Natural killer cell (primary cell): ENCODE measurements at regions not wholly inside any gene's neighbourhood (a gene's known extent, or its start where the extent isn't known, plus 50 kb on each side); places are given as distances from the start of the nearest gene placed in this dataset.

Experiments
- ATAC-seq, 3 donors: fragments of 150-1000 bp in 2 of 3; fragments of 200-7000 bp in 1 of 3; cut with Tn5 transposase; 1 replicate in 1 of 3; 2 replicates in 2 of 3; pipeline ENCODE4 v1.10.0; 2021; ENCODE audit warnings: mild to moderate bottlenecking in 2 of 3, moderate library complexity in 2 of 3
- DNase-seq, 2 donors: peaks; one replicate each; pipeline versions ENCODE4 v3.0.0 to v3.0.0-alpha.2; 2013 to 2021; ENCODE audit warnings: mixed read lengths in 1 of 2
- H3K27ac ChIP-seq: one replicate; pipeline ENCODE4 v1.5.1; 2013; ENCODE audit warnings: mild to moderate bottlenecking, low read length
- H3K27me3 ChIP-seq: one replicate; pipeline ENCODE4 v1.6.1; 2013; ENCODE audit warnings: low read length; ENCODE audit not compliant: control insufficient read depth, insufficient read depth
- H3K36me3 ChIP-seq: one replicate; pipeline ENCODE4 v1.6.1; 2013; ENCODE audit warnings: low read length; ENCODE audit not compliant: control insufficient read depth, insufficient read depth
- H3K4me1 ChIP-seq: one replicate; pipeline ENCODE4 v1.6.1; 2013; ENCODE audit warnings: low read length; ENCODE audit not compliant: control insufficient read depth, insufficient read depth
- H3K4me3 ChIP-seq: one replicate; pipeline ENCODE4 v1.5.1; 2013; ENCODE audit warnings: low read length
- H3K9me3 ChIP-seq: one replicate; pipeline ENCODE4 v1.6.1; 2013; ENCODE audit warnings: low read length; ENCODE audit not compliant: control insufficient read depth, insufficient read depth
- H3K27ac Mint-ChIP-seq, 2 donors: one replicate each; pipeline ENCODE4 v1.8.0; 2022; ENCODE audit warnings: mild to moderate bottlenecking in 2 of 2, mixed read lengths in 2 of 2, moderate library complexity in 1 of 2
- H3K27me3 Mint-ChIP-seq, 2 donors: one replicate each; pipeline ENCODE4 v1.8.0; 2022; ENCODE audit warnings: low read depth in 2 of 2, mixed read lengths in 2 of 2
- H3K36me3 Mint-ChIP-seq: one replicate; pipeline ENCODE4 v1.8.0; 2022; ENCODE audit warnings: mixed read lengths
- H3K4me1 Mint-ChIP-seq, 2 donors: one replicate each; pipeline ENCODE4 v1.8.0; 2022; ENCODE audit warnings: mixed read lengths in 2 of 2
- H3K4me3 Mint-ChIP-seq: one replicate; pipeline ENCODE4 v1.8.0; 2022; ENCODE audit warnings: mild to moderate bottlenecking, moderate library complexity, mixed read lengths
- H3K9me3 Mint-ChIP-seq, 2 donors: one replicate each; pipeline ENCODE4 v1.8.0; 2022; ENCODE audit warnings: mixed read lengths in 2 of 2
- WGBS: methylation state at CpG from one replicate; pipeline ENCODE4 v1.1.7; 2013; ENCODE audit warnings: missing lambda C conversion rate; ENCODE audit not compliant: insufficient coverage; 5-methylcytosine and 5-hydroxymethylcytosine counted together
- intact Hi-C: fragments of 100-400 bp; cut with micrococcal nuclease; formaldehyde crosslinking; loops from one replicate; pipeline ENCODE4 v1.14.2; 2022
- TF ChIP-seq, protein P1 (sequence below): fragments of 200-600 bp; IDR thresholded peaks from one replicate; pipeline ENCODE4 v1.8.0; 2022; ENCODE audit warnings: antibody characterized with exemption

DNA sequence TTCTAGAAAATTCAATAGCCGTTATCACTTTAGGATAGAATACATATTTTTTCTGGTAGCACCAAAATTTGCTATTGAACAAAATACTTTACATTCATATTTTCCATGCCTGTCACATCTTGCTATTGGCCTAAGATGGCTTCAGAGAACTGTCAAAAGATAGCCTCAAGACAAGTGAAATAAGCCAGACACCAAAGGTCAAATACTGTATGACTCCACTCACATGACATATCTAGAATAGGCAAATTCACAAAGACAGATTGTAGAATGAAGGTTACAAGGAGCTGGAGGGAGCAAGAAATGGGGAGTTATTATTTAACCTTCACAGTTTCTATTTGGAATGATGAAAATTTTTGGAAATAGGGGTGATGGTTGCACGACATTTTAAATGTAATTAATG lies 223.7 kb upstream of the ZC3H12C start:
- Mint-ChIP-seq H3K27me3 (peaks cover 0 to 2% of the 10 kb centered on the region in 2 donors), H3K4me1 (no peaks in the 10 kb centered on the region), H3K27ac (no peak overlapping the region), H3K9me3 (peaks cover 7 to 10% of the 10 kb centered on the region in 2 donors), H3K36me3 (no peaks in the 10 kb centered on the region), H3K4me3 (no peak overlapping the region)
- 100% methylated on average over 1 of the region's 2 CpGs for WGBS
- ATAC-seq = no peak
- DNase-seq = no peak
- Histone ChIP-seq H3K4me3 (no peak overlapping the region), H3K27ac (no peak overlapping the region), H3K9me3 (no peaks in the 10 kb centered on the region), H3K27me3 (no peaks in the 10 kb centered on the region), H3K4me1 (no peaks in the 10 kb centered on the region), H3K36me3 (no peaks in the 10 kb centered on the region)
- intact Hi-C loops = no loop called here
- TF ChIP-seq, protein P1, sequence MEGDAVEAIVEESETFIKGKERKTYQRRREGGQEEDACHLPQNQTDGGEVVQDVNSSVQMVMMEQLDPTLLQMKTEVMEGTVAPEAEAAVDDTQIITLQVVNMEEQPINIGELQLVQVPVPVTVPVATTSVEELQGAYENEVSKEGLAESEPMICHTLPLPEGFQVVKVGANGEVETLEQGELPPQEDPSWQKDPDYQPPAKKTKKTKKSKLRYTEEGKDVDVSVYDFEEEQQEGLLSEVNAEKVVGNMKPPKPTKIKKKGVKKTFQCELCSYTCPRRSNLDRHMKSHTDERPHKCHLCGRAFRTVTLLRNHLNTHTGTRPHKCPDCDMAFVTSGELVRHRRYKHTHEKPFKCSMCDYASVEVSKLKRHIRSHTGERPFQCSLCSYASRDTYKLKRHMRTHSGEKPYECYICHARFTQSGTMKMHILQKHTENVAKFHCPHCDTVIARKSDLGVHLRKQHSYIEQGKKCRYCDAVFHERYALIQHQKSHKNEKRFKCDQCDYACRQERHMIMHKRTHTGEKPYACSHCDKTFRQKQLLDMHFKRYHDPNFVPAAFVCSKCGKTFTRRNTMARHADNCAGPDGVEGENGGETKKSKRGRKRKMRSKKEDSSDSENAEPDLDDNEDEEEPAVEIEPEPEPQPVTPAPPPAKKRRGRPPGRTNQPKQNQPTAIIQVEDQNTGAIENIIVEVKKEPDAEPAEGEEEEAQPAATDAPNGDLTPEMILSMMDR = no peak

DNA sequence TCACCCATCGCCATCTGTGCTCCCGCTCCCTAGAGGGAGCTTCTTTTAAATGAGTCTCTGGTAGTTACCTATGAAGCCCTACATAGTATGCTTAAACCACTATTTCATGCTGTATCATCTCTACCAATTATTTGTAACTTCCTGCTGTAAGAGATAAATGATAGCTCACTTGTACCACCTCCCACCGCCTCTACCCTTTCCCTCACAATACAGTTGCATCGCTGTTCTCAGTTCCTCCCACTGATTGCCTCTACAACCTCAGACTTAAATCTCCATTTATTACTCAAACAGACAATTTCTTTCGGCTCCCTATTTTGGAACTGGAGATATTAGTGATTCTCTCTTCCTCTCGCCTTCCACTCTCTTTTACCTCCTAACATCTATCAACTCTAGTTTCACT lies 222.9 kb upstream of the ZC3H12C start:
- TF ChIP-seq, protein P1 = no peak
- Mint-ChIP-seq H3K9me3 (peaks cover 7 to 10% of the 10 kb centered on the region in 2 donors), H3K4me1 (no peaks in the 10 kb centered on the region)

DNA sequence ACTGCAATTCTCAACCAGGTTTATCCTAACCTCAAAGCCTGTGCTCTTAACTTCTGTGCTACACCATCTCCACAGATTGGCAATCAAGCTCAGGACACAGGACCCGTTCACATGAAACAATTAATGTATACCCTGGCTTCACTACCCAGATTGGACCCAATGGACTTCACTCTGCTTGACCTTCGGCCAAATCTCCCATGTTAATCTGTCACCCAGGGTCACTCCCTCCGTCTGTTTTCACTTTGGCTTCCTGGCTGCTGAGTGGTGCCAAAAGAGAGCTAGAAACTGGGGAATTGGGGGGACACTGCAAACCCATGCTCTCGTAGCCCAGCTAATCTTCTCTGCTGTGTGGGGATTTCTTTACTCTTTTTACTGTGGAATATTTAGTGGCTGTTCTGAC lies 216.1 kb upstream of the ZC3H12C start:
- no peaks in the 10 kb centered on the region for H3K4me1 ChIP-seq
- WGBS = 79% methylated on average over 3 of the region's 4 CpGs
- H3K4me3 Mint-ChIP-seq = no peak overlapping the region
- DNase-seq (no peak), ATAC-seq (no peak)
- H3K27me3 ChIP-seq = no peaks in the 10 kb centered on the region
- no peak overlapping the region for H3K4me3 ChIP-seq
- H3K9me3 ChIP-seq = no peaks in the 10 kb centered on the region
- H3K36me3 ChIP-seq = no peaks in the 10 kb centered on the region
- H3K27ac ChIP-seq = no peak overlapping the region
- no peaks in the 10 kb centered on the region for H3K4me1 Mint-ChIP-seq
- no peaks in the 10 kb centered on the region for H3K27me3 Mint-ChIP-seq
- no peak overlapping the region for H3K27ac Mint-ChIP-seq
- no peaks in the 10 kb centered on the region for H3K36me3 Mint-ChIP-seq
- TF ChIP-seq, protein P1 = no peak
- peaks cover 2 to 3% of the 10 kb centered on the region in 2 donors for H3K9me3 Mint-ChIP-seq
- intact Hi-C loops = no loop called here

More for the DNA sequence above, 222.9 kb upstream of the ZC3H12C start:
- H3K27ac ChIP-seq = no peak overlapping the region
- ATAC-seq (no peak), DNase-seq (no peak)
- no peak overlapping the region for H3K27ac Mint-ChIP-seq
- peaks cover 0 to 2% of the 10 kb centered on the region in 2 donors for H3K27me3 Mint-ChIP-seq
- no peaks in the 10 kb centered on the region for H3K36me3 Mint-ChIP-seq
- intact Hi-C loops = no loop called here
- H3K9me3 ChIP-seq = no peaks in the 10 kb centered on the region
- H3K4me3 ChIP-seq = no peak overlapping the region
- no peaks in the 10 kb centered on the region for H3K36me3 ChIP-seq
- no peak overlapping the region for H3K4me3 Mint-ChIP-seq
- H3K27me3 ChIP-seq = no peaks in the 10 kb centered on the region
- H3K4me1 ChIP-seq = no peaks in the 10 kb centered on the region
- WGBS = 94% methylated on average over 4 of the region's 6 CpGs

DNA sequence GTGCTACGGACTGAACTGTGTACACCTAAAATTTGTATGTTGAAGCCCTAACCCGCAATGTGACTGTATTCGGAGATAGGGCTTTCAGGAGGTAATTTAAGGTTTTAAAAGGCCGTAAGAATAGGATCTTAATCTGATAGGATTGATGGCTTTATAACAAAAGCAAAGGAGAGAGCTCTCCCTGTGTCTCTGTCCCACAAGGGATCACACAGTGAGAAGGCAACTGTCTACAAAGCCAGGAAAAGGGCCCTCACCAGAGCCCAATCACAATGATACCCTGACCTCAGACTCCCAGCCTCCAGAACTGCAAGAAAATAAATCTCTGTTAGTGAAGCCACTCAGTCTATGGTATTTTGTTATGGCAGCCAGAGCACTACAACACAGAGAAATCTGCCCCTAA lies 208.7 kb upstream of the ZC3H12C start:
- intact Hi-C loops = no loop called here
- ATAC-seq = no peak
- no peak overlapping the region for H3K27ac Mint-ChIP-seq
- H3K36me3 Mint-ChIP-seq = no peaks in the 10 kb centered on the region
- no peaks in the 10 kb centered on the region for H3K27me3 Mint-ChIP-seq
- TF ChIP-seq, protein P1 = no peak
- no peak overlapping the region for H3K4me3 Mint-ChIP-seq
- no peaks in the 10 kb centered on the region for H3K4me1 Mint-ChIP-seq
- Histone ChIP-seq H3K9me3 (no peaks in the 10 kb centered on the region), H3K4me1 (no peaks in the 10 kb centered on the region), H3K27ac (no peak overlapping the region), H3K36me3 (no peaks in the 10 kb centered on the region), H3K27me3 (no peaks in the 10 kb centered on the region), H3K4me3 (no peak overlapping the region)
- DNase-seq = no peak
- WGBS = 90% methylated on average over 4 of the region's 4 CpGs
- H3K9me3 Mint-ChIP-seq = peaks cover 7 to 16% of the 10 kb centered on the region in 2 donors
